ENCODE measurements at regions not wholly inside any gene's neighbourhood (a gene's known extent, or its start where the extent isn't known, plus 50 kb on each side); places are given as distances from the start of the nearest gene placed in this dataset.
"Not testable (repeated sequence)": the region's sequence is repeated elsewhere in the genome, so short reads cannot be mapped to it uniquely, and the experiment has no call there.

- Histone ChIP-seq H3K4me3 (no peak overlapping the region), H3K27ac (no peak overlapping the region), H3K9me3 (no peaks in the 10 kb centered on the region), H3K36me3 (no peaks in the 10 kb centered on the region), H3K4me1 (ENCODE audit: control insufficient read depth in 1 of 2, low read depth in 2 of 2) (no peaks in the 10 kb centered on the region), H3K27me3 (replicated peaks; ENCODE audit: insufficient read depth) (no peaks in the 10 kb centered on the region)
- DNase-seq (ENCODE audit: low spot score) (no peak), ATAC-seq (ENCODE audit: insufficient number of reproducible peaks, low FRiP score, low read depth) (no peak)
- no peak for TF ChIP-seq CTCF (IDR thresholded peaks at IDR 0.05)
These were observed 135.3 kb downstream of the THBS2 start for GRCh38 chr6:169118346-169118830.

GRCh38 chr6:169117663-169118062, 136.0 kb downstream of the THBS2 start:
- Histone ChIP-seq H3K27ac (no peak overlapping the region), H3K4me3 (no peak overlapping the region), H3K4me1 (ENCODE audit: control insufficient read depth in 1 of 2, low read depth in 2 of 2) (no peaks in the 10 kb centered on the region), H3K27me3 (replicated peaks; ENCODE audit: insufficient read depth) (no peaks in the 10 kb centered on the region), H3K9me3 (no peaks in the 10 kb centered on the region), H3K36me3 (no peaks in the 10 kb centered on the region)
- DNase-seq (ENCODE audit: low spot score), result no peak
- no peak for TF ChIP-seq CTCF (IDR thresholded peaks at IDR 0.05)
- ATAC-seq (ENCODE audit: insufficient number of reproducible peaks, low FRiP score, low read depth), result no peak

GRCh38 chr6:169115632-169116031, 138.0 kb downstream of the THBS2 start:
- no peak for ATAC-seq (ENCODE audit: insufficient number of reproducible peaks, low FRiP score, low read depth)
- Histone ChIP-seq H3K27ac (no peak overlapping the region), H3K9me3 (no peaks in the 10 kb centered on the region), H3K27me3 (replicated peaks; ENCODE audit: insufficient read depth) (no peaks in the 10 kb centered on the region), H3K4me3 (no peak overlapping the region), H3K4me1 (ENCODE audit: control insufficient read depth in 1 of 2, low read depth in 2 of 2) (no peaks in the 10 kb centered on the region), H3K36me3 (no peaks in the 10 kb centered on the region)
- no peak for TF ChIP-seq CTCF (IDR thresholded peaks at IDR 0.05)
- no peak for DNase-seq (ENCODE audit: low spot score)

- H3K36me3 ChIP-seq; ATAC-seq (ENCODE audit: insufficient number of reproducible peaks, low FRiP score, low read depth); H3K27me3 ChIP-seq (replicated peaks; ENCODE audit: insufficient read depth); H3K27ac ChIP-seq; H3K4me3 ChIP-seq; H3K9me3 ChIP-seq; DNase-seq (ENCODE audit: low spot score); H3K4me1 ChIP-seq (ENCODE audit: control insufficient read depth in 1 of 2, low read depth in 2 of 2): not testable (repeated sequence)
These were observed 139.0 kb downstream of the THBS2 start for GRCh38 chr6:169114632-169115031.

- DNase-seq (ENCODE audit: low spot score), result no peak
- no peak for ATAC-seq (ENCODE audit: insufficient number of reproducible peaks, low FRiP score, low read depth)
- Histone ChIP-seq H3K36me3 (no peaks in the 10 kb centered on the region), H3K27me3 (replicated peaks; ENCODE audit: insufficient read depth) (no peaks in the 10 kb centered on the region), H3K27ac (no peak overlapping the region), H3K4me3 (no peak overlapping the region), H3K9me3 (no peaks in the 10 kb centered on the region), H3K4me1 (ENCODE audit: control insufficient read depth in 1 of 2, low read depth in 2 of 2) (no peaks in the 10 kb centered on the region)
- TF ChIP-seq CTCF (IDR thresholded peaks at IDR 0.05), result no peak
These were observed 140.9 kb downstream of the THBS2 start for GRCh38 chr6:169112483-169113320.

Measured in thoracic aorta (tissue), 2 donors.